Adrenal gland (tissue), 5 donors: ENCODE measurements at regions not wholly inside any gene's neighbourhood (a gene's known extent, or its start where the extent isn't known, plus 50 kb on each side); places are given as distances from the start of the nearest gene placed in this dataset.

ENCODE experiments used
- POLR2A ChIP-seq, 2 donors: fragments of 450-650 bp; IDR thresholded peaks; one replicate each; pipeline ENCODE4 v1.6.1; 2017; ENCODE audit warnings: antibody characterized with exemption in 2 of 2, mild to moderate bottlenecking in 2 of 2, moderate library complexity in 1 of 2
- TF ChIP-seq, protein P1 (sequence below), 6 experiments: fragments of 450-650 bp in 4 of 6; fragments of 200-600 bp in 2 of 6; sonication (generic) in 1 of 6; IDR thresholded peaks; 1 replicate in 5 of 6; 2 replicates in 1 of 6; pipeline versions ENCODE4 v1.5.1 to v1.8.0; 2016 to 2021; ENCODE audit warnings: antibody characterized with exemption in 6 of 6, mild to moderate bottlenecking in 2 of 6, moderate library complexity in 1 of 6
- donor health status: DM: no; HTN: no; CAD: no.

DNA sequence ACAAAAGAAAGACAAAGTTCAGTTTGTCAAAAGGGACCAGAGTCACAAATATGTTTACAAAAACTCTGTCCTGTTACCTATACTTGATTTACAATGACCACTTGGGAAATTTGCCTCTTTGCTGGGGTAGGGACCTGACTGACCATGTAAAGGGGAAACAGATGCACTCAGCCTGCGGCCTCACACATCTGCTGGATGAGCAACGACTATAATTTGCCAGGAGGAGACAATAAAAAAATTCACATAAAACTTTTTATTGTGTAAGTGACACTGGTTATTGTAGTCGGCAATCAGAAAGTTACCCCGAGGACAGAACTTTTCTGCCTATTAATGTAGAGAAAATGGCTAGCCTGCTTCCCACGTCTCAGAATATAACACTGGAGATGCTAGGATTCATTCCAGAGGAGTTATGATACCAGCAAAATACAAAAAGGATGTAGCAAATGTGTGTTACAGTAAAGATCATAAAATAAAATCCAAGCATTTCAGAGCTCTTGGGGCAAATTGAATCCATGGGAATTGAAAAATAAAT is 415.4 kb upstream of the SPTLC3 start:
- TF ChIP-seq, protein P1, sequence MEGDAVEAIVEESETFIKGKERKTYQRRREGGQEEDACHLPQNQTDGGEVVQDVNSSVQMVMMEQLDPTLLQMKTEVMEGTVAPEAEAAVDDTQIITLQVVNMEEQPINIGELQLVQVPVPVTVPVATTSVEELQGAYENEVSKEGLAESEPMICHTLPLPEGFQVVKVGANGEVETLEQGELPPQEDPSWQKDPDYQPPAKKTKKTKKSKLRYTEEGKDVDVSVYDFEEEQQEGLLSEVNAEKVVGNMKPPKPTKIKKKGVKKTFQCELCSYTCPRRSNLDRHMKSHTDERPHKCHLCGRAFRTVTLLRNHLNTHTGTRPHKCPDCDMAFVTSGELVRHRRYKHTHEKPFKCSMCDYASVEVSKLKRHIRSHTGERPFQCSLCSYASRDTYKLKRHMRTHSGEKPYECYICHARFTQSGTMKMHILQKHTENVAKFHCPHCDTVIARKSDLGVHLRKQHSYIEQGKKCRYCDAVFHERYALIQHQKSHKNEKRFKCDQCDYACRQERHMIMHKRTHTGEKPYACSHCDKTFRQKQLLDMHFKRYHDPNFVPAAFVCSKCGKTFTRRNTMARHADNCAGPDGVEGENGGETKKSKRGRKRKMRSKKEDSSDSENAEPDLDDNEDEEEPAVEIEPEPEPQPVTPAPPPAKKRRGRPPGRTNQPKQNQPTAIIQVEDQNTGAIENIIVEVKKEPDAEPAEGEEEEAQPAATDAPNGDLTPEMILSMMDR (IDR thresholded peaks at IDR 0.05): no peak
- TF ChIP-seq POLR2A (IDR thresholded peaks at IDR 0.05): no peak
